Activated naive CD4-positive, alpha-beta T cell treated with anti-CD3 and anti-CD28 coated beads, Interleukin-2, amount 50 U/mL, for 16 hours (primary cell): ENCODE measurements at regions not wholly inside any gene's neighbourhood (a gene's known extent, or its start where the extent isn't known, plus 50 kb on each side); places are given as distances from the start of the nearest gene placed in this dataset.
"Not testable (repeated sequence)": the region's sequence is repeated elsewhere in the genome, so short reads cannot be mapped to it uniquely, and the experiment has no call there.

ENCODE experiments used
- DNase-seq: peaks from one replicate; pipeline ENCODE4 v3.0.0-alpha.2; 2020

DNA sequence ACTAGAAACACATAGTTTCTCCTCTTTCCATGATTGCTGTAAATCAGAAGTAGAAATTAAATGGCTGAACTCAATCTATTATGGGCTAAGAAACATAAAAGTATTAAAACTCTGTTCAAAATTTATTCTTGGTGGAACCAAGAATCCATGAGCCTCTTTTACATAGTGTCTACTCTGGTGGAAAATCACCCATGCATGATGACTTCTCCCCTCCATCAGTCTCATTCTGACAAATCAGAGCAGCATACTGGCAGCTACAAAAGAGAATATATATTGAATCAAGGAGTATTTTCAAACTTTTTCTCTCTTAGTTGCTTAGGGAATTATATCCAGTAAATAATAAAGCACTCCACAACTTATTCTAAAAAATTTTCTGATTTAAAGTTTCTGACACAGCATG is 536.9 kb upstream of the CCDC54 start:
- DNase-seq, result no peak

DNA sequence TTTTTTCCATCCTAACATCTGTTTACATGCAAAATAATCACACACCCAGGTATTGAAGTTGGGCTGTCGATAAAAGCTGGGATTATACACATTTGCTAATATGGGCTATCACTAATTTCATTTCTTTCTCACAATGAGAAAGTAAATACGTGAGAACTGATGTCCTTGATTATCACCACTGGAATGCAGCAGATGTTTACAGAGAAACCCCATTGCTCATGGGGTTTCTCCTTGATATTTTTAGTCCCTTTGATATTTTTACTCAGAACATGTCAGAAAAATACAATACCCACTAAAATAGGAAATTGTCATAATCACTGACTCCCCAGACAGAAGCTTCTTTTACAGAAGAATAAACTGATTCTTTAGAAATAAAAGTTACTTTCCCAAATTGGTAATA is 535.1 kb upstream of the CCDC54 start:
- DNase-seq, result no peak

DNA sequence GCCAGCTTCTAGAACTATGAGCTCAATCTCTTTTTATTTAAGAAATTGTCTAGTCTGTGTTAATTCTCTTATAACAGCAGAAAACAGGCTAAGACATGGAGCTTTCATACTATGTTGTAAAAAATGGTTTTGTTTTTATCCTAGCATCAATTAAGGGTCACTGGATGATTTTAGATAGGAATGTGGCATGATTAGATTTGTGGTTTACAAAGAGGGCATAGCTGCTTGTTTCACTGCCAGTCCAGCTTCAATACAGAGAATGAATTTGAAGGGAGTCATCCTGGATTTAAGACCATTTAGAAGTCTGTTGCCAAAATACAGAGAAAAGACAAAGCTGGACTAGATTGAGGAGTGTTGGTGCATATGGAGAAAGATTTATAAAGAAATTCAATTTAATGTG is 532.6 kb upstream of the CCDC54 start:
- DNase-seq, result no peak

DNA sequence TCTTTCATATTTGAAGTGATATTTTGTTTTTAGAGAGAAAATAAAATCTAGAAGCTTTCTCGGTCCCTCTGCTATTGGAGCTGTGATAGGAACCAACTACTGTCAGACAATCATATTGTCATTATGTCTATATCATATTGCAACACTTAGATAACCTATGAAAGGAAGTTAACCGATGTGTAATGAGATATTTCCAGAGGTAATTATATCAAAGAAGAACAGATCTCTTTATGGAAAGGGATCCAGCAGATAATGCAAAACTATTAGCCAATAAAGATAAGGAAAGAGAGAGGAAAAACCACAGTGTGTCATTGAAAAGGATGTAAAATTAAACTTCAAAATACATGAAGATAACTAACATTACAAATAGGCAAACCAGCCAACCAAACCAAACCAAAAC is 529.1 kb upstream of the CCDC54 start:
- no peak for DNase-seq

DNA sequence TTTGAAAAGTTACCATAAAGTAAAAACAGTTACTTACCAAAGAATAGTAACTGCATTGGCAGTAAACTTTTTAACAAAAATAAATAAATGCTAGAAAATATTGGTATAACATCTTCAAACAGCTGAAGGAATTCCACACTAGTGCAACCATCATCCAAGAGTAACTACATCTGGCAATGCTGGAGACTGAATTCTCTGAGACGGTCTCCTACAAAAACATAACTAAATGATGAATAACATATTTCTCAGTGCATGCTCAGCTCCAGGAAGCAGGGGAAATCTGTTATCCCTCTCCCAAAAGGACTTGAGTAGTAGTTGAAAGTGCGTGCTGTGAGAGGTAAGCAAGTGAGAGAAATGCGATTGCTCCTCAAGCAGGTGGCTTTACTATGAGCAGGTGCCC is 526.8 kb upstream of the CCDC54 start:
- no peak for DNase-seq

DNA sequence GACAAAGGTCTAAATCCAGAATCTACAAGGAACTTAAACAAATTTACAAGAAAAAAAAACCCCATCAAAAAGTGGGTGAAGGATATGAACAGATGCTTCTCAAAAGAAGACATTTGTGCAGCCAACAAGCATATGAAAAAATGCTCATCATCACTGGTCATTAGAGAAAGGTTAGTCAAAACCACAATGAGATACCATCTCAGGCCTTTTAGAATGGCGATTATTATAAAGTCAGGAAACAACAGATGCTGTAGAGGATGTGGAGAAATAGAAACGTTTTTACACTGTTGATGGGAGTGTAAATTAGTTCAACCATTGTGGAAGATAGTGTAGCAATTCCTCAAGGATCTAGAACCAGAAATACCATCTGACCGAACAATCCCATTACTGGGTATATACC is 518.9 kb upstream of the CCDC54 start:
- not testable (repeated sequence) for DNase-seq

DNA sequence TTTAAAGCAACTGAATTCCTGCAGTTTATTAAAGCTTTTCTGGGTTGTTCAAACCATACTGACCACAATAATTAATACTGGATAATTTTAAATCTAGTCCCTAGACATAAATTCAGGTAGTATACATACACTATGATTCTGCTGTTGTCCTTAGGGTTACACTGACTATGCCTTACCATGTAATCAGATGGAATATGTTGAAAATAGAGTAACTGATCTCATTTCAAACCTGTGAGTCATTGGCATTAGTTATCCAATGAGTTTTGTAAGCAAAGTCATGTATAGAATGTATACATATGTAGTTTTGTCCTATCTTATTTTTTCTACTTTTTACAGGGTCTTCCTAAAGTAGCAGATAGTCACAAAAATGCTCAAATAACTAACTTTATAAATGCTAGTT is 517.1 kb upstream of the CCDC54 start:
- no peak for DNase-seq

DNA sequence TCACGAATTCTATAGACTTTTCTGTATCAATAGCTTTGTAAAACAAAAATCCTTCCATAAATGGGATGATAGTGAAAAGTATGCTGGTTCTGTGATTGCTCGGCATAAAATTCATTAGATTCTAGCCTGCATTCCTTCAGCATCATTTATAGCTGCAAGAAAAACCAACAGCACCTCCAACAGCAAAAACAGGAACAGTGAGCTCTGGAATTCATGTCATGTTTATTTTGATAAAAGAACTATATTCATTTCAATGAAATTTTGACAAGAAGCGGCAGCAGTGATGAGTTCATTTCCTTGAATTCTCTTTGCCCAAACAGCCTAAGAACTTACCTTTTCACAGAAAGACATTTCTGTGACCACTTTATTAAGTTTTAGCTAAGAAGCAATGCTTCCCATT is 515.2 kb upstream of the CCDC54 start:
- DNase-seq, result no peak

DNA sequence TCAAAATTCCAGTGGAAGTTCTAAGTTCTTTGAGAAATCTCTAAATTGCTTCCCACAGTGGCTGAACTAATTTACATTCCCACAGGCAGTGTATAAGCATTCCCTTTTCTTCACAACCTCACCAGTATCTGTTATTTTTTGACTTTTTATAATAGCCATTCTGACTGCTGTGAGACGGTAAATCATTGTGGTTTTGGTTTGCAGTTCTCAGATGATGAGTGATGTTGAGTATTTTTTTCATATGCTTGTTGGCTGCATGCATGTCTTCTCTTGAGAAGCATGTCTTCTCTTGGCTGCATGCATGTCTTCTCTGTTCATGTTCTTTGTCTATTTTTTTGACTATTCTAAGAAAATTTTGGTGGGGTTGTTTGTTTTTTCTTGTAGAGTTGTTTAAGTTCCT is 499.6 kb upstream of the CCDC54 start:
- DNase-seq, result no peak

DNA sequence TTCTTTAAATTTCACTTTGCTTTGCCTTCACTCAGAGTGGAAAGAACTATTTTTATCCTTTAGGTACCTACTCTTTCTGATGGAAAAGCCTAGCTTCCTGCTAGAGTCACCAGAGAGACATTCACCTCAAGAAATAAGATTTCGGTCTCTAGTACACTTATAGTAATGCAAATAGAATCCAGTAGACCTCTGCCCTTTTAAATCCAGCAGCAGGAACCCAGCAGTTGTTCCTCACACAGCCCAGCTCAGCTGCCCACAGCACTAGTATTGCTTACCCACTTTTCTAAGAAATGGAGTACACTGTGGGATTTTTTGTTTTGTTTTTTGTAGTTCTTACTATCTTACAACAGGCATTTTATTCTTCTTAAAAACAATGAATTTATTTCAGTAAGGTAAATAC is 497.0 kb upstream of the CCDC54 start:
- no peak for DNase-seq

DNA sequence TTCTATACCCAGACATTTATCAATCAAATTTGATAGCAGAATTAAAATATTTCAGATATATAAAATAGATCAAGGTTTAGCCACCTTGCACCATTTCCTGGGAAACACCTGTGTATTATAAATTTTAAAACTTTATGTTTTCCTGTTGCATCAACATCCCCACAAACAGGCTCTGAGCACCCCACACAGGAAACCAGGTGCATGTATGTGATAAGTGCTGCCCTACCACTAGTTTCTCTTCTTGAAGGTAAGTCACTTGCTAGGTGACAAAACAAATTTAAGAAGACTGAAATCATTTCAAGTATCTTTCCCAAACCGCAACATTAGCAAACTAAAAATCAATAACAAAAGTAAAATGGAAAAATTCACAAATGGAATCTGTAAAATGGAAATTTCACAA is 496.1 kb upstream of the CCDC54 start:
- DNase-seq, result no peak

DNA sequence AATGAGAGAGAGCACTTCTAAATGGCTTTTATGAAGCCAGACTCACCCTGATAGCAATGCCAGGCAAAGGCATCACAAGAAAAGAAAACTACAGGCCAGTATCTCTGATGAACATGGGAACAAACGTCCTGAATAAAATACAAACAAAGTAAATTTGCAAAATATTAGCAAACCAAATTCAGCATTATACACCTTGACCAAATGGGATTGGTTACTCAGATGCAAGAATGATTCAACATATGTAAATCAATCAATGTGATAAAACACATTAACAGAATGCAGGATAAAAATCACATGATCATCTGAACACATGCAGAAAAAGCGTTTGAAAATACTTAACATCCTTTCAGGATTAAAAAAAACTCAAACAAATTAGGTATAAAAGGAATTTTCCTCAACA is 494.9 kb upstream of the CCDC54 start:
- DNase-seq, result no peak

DNA sequence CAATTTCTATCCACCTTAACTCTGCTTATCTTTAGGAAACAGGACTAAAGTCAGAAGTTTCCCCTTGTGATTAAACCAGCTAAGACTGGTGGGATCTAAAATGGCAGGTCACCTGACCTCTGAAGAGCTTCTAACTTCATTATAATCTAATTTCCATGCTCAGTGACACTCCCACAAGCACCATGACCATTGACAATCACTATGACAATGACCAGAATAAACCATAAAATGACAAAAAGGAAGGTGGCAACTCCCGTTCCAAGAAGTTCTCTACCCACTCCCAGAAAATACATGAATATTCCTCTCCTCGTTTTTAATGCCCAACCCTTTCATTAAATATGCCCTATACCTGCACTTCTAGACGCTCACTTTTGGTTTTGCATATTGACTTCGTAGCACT is 471.2 kb upstream of the CCDC54 start:
- DNase-seq, result no peak

DNA sequence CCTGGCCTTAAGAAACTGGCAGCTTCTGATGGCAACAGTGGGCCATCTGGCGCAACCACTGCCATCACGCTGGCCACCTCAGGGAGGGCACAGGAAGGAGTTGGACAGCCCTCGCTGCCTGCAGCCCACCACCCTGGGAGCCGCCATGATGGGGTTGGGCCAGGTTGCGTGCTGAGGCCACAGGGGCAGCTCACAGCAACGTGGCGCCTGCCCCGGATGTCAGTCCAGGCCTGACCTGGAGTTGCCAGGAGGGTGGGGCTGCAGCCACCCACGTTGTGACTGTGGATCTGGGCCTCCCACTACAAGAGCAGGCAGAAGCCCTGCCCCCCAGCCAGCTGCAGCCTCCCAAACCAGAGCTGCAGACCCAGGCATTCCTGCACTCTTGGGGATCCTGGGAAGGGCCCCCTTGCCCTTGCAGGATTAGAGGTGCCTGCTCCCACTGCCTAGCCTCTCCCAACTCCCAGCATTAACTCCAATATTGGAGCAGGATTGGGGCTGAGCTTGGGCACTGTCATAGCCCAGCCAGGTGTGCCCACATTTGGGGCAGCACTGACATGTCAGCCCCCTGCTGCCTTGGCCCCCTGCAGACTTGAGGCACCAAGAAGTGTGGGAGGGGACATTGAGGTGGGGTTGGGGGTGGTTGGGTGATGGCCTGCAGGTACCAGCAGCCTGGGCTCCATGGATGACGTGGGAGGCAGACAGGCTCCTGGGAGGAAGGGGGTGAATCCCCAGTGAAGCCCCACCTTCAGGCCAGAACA is 468.9 kb upstream of the CCDC54 start:
- no peak for DNase-seq

DNA sequence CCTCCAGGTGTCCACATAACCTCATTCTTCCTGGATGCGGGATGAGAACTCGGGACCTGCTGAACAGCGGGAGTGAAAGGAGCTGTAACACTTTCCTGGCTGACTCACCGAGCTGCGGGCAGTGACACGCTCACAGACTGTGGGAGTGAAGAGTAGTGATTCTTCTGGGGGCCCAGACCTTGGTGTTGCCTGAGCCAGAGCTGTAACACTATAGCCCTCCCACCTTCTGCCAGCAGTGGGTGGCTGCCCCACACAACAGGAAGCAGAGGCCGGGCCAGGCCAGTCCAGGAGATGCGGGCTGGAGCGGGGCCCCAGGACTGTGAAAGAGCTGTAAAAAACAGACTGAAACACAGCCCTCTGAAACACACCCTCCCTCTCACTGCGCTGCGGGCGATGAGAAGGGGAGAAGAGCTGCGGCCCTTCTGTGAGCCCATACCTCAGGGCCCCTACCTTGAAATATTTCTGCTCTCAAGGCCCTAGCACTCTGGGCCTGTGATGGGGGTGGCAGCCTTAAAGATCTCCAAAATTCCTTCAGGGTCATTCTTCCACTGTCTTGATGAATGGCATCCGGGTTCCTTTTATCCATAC is 464.0 kb upstream of the CCDC54 start:
- DNase-seq, result no peak

DNA sequence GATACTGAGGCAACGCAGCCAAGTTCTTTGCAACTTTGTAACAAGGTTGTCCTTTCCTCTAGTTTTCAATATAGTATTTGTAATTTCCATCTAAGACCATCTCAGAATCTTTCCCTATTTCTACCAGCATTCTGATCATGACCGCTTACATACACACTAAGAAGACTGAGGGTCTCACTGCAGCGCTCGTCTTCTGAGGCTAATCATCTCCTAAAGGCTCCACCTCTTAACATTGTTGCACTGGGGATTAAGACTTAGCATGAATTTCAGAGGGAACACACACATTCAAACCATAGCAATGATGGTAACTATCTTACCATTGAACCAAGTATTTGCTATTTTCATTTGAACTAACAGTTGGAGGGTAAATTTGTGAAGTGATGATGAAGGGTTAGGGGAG is 463.3 kb upstream of the CCDC54 start:
- no peak for DNase-seq

DNA sequence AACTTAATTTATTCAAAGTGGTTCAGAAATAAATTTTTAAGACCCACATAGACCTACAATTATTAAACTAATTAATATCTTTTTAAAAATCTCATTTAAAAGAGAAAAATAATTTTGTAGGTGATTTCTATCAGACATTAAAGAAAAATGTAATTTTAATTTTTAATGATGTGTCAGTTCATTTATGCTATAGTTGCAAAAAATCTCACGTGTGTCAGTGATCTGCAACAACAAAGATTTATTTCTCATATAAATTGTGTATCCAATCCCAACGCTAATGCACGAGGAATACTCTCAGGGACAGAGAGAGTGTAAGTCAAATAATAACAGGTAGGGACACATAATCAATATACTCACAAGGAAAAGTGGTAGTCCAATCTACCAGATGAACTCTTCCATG is 456.6 kb upstream of the CCDC54 start:
- no peak for DNase-seq

DNA sequence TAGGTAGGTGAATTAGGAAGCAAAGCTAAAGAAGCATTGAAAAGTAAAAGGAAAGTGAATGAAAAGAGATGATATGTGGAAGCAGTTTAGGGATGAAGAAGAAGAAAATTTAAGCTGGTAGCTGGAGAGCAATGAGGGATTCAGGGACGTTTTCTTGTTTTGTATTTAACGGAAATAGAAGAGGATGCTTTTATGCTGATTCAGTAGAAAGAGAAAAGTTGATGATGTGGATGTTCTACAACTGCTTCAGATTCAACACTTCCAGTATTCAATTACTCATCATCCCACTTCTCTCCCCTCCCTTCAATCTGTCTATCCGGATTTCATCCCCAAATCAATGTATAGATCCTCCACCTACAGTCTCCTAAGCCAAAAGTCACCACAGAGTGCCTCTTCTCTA is 448.2 kb upstream of the CCDC54 start:
- DNase-seq, result no peak

DNA sequence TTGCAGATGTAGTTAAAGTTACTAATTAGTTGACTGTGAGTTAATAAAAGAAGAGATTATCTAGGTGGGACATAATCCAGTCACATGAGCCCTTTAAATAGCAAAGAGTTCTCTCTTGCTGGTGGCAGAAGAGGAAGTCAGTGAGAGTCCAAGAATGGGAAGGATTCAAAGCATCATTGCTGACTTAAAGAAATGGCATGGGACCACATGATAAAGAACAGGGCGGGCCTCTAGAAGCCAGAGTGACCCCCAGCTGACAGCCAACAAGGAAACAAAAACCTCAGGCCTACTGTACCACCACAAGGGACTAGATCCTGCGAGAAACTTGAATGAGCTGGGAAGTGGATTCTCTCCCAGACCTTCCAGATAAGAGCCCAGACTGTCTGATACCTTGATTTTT is 447.2 kb upstream of the CCDC54 start:
- no peak for DNase-seq

DNA sequence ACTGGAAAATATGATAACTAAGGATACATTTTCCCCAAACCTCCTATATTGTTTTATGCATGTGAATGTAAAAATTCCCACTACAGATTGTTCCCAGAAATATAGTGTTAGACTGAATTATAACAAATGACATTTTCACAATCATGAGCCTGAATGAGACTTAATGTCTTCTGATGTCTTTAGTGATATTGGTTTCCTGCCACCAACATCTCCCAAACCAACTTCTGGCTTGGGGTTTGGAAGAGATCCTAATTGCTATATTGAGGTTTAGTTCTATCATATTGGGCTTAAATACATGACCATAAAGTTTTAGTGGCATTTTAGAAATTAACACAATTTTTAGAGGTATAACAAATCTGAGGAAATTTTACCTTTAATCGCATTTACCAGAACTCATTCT is 445.3 kb upstream of the CCDC54 start:
- DNase-seq, result no peak

DNA sequence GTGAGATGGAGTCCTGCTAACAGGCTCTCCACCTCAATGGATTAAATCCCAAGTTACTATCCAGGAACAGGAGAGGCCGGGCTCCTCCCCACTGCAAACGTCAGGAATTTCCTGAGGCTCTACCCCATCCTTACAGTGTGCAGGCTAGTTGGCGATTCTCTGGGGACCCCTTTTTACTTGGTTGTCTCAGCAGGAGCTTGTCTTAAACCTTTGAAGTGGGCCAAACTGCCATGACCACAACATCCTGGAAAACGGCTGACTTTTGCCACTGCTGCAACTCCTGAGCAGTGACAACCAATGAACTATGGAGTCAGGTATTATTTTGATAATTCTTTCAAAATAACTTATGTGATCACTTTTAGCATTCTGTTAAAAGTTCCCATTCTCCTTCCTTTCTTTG is 440.9 kb upstream of the CCDC54 start:
- no peak for DNase-seq

DNA sequence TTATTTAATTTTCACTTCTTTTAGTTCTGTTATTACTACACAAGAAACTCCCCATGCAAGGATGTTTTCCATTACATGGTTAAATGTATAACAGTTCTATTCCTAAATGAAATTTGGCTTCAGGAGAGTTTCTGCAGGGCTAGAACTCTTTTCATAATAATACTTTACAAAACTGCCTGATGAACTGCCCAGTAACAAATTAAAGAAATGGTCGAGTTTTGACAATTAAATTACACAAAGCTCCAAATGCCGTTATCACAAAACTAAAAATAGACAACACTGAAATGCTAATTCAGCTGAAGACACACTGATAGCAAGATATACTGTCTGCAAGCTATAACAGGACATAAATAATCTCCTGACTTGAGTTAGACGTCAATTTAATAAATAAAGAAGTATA is 435.2 kb upstream of the CCDC54 start:
- DNase-seq, result no peak

DNA sequence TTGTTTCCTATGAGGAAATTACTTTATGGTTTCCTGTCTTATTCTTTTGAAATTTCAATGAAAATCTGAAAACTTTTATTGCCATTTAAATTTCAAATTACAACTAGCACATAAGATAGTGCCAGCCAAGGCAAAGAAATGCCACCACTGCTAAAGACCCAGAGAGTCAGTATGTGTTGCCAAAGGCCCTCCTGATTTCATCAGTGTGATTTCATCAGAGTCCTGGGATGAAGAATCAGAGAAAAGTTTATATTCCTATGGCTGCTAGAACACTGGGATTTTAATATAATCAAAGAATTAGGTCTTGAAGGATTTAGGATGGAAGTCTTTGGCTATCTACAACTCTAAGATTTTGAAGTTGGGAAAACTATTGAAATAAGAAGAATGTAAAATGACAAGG is 434.2 kb upstream of the CCDC54 start:
- DNase-seq, result no peak

DNA sequence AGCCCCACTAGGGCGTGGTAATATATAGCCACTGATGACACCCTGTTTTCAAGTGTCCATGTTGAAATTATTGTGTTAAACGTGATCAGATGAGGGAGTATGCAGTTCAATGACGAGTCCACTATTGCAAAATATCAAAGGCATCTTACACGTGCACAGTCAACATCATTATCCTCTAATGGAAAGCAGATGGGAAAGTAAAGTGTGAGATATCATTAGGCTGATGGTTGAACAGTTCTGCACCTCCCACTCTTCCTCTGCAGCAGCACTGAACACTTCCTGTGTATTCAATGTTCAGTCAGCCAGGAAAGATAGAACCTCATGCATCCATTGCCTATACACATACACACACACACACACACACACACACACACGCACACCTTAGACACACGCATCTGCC is 431.8 kb upstream of the CCDC54 start:
- no peak for DNase-seq

DNA sequence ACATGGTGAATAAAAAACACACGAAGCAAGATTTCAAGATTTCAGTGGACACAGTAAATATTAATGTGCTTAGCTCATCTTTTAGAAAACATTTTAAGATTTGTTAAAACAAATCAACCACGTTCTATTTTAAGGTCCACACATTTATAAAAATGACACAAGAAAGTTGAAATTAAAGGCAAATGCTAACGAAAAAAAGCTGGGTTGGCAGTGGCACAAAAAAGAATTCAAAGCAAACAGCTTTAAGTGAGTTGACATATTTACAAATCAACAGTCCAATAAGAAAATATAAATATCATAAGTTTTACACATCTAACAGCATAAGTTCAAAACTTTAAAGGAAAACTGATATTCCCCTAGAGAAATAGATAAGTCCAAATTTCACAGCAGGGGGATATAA is 430.4 kb upstream of the CCDC54 start:
- DNase-seq, result no peak
